ENCODE measurements at regions not wholly inside any gene's neighbourhood (a gene's known extent, or its start where the extent isn't known, plus 50 kb on each side); places are given as distances from the start of the nearest gene placed in this dataset.
"Not testable (repeated sequence)": the region's sequence is repeated elsewhere in the genome, so short reads cannot be mapped to it uniquely, and the experiment has no call there.

- TF ChIP-seq, protein P1, sequence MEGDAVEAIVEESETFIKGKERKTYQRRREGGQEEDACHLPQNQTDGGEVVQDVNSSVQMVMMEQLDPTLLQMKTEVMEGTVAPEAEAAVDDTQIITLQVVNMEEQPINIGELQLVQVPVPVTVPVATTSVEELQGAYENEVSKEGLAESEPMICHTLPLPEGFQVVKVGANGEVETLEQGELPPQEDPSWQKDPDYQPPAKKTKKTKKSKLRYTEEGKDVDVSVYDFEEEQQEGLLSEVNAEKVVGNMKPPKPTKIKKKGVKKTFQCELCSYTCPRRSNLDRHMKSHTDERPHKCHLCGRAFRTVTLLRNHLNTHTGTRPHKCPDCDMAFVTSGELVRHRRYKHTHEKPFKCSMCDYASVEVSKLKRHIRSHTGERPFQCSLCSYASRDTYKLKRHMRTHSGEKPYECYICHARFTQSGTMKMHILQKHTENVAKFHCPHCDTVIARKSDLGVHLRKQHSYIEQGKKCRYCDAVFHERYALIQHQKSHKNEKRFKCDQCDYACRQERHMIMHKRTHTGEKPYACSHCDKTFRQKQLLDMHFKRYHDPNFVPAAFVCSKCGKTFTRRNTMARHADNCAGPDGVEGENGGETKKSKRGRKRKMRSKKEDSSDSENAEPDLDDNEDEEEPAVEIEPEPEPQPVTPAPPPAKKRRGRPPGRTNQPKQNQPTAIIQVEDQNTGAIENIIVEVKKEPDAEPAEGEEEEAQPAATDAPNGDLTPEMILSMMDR (IDR thresholded peaks at IDR 0.05; ENCODE audit: insufficient read depth, low read length) = peak; percentile 67
- not testable (repeated sequence) for TF ChIP-seq GABPA (IDR thresholded peaks at IDR 0.05; ENCODE audit: low read depth)
These were observed 138.7 kb downstream of the KLRB1 start for GRCh38 chr12:9468998-9469397.

Measured in HL-60 (cell line).